NCI-H2029 (cell line): ENCODE measurements at regions not wholly inside any gene's neighbourhood (a gene's known extent, or its start where the extent isn't known, plus 50 kb on each side); places are given as distances from the start of the nearest gene placed in this dataset.
"Not testable (repeated sequence)": the region's sequence is repeated elsewhere in the genome, so short reads cannot be mapped to it uniquely, and the experiment has no call there.

Experiments
- DNase-seq: peaks from one replicate; lab custom pipeline; 2025; lab: John Stamatoyannopoulos, UW

DNA sequence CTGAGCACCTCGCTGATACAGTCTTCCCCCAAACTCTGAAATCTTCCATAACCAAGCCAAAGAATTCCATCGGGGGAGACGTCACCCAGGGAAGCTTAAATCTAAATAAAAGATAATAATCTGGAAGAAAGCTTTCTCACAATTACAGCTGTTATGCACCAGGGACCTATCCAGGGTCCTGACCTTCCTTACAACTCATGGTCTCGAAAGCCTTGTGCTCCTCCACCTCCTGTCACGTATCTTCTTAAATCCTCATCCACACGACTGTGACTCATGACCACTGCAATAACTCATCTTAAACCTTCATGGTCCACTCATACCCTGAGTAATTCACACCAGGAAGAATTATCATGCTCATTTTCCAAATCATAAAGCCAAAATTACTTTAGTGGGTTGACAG, 166.8 kb upstream of the FRG1 start:
- DNase-seq = no peak

DNA sequence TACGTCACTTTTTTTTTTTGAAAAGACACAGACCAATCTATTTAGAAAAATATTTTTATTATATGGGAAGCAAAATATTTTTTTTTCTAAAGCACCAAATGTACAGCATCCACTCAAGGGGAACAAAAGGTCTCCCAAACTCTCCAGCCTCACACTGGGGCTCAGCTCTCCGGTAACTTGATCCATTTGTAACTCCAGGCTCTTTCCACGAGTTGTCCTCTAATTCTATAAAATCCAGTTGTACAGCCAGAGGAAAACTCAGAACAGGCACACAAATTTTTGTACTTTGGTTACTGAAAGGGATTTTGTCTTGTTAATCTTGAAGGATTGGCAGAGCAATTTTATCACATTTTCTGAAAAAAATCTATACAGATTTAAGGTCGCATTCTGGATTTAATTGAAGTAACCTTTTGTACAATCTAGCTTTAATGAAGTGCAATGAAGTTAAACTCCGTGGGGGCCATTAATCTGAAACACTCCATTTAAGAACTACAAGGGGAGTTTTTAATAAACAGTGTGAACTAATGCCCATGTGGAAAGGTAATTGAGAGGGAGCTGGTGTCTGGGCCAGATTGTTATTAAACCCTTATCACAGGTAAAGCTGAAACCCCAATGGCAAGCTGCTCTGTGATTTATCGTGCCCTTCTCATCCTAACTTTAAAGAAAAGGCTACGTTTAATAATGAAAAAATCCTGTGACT, 161.2 kb upstream of the FRG1 start:
- no peak for DNase-seq

DNA sequence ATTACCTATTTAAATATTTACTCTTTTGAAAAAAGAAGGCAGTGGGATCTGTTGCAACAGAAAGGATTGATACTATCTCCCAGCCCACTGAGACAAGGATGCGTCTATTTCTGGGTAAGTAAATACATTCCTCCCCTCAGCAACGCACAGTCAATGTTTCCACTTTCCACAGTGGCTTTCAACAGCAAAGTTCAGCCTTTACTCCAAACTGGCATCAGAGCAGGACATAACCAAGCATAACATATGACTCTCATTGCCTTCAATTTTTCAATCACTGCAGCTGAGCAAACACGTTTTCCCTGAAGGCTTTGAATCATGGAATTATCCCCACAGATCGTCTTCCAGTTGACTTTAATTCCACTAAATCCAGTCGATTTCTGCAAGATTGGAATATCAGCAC, 160.3 kb upstream of the FRG1 start:
- no peak for DNase-seq

DNA sequence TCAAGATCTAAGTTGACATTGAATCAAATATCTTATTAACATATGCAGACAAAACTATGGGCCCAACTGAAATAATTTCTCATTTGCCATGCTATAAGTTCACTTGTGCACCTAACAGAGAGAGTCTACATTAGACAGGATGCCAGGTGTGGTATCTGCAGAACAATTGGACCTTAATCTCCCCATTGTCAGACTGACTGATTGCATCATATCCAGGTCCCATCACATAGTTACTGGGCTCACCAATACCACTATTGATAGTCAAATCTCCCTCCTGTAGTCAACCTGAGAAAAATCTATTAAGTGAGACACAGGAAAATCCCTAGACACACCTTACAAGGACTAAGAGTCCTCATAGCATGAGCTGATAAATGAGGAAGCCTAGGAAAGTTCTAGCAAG, 156.0 kb upstream of the FRG1 start:
- DNase-seq = no peak

DNA sequence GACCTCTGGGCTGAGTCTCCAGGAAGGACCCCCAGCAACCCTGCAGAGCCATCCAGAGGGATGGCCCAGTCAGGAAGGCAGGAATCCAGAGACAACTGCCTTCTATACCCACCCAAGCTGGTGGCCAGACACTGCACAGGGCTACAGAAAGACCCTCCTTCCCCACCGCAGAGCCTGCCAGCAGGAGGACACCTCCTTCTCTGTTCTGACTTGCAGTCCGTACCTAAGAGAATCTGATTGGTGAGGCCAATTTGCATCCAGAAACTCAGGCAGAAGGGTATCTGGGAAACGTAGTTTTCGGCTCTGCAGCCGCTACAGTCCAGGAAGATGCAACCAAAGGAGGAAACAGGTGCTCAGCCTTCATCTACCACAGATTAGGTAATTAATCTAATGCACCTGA, 155.4 kb upstream of the FRG1 start:
- DNase-seq = no peak

DNA sequence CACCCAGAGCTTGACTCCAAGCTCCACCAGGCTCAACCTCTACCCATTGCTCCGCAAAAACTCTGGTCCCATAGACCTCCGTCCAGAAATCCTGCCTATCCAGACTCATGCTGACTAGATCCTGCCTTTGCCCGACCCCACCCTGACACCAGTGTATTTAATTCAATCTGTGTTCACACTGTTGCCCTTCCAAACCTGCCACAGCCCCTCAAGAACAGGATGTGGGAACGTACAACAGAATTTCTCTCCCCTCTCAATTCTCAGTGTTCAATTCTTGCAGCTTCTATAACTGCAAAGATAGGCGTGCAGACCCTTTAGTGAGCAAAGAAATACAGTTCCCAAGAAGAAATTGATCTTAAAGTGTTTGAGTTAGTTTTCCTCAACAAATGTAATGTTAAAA, 154.2 kb upstream of the FRG1 start:
- DNase-seq = no peak

DNA sequence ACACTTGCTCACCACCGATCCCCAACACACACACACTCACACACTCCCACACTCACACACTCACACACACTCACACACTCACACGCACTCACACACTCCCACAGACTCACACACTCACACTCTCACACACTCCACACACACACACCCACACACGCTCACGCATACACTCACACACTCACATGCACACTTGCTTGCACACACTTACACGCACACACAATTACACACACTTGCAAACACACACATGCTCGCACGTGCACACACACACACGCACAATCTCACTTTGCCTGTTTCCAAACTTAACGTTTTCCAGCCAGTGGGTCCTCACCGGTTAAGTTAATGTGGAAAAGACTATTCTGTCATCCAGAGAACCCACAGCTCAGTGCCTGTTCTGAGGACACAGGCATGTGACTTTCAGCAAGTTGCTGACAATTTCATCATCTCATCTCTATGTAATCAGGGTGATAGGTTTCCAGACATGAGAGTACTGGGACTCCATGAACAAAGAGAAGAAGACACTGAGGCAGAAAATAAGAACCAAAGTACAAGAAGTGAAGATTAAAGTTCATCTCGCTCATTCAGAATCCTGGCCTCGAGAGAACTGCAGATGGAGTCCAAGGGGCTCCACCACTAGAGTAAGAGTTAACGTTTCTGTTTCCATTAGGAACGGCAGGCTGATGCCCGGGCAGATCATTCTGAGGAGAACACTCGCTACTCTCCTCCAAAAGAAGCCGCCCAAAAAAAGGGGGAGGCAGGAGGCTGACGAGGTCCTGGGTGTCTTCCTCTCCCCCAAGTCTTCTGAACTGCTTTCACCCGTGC, 153.2 kb upstream of the FRG1 start:
- DNase-seq = no peak

DNA sequence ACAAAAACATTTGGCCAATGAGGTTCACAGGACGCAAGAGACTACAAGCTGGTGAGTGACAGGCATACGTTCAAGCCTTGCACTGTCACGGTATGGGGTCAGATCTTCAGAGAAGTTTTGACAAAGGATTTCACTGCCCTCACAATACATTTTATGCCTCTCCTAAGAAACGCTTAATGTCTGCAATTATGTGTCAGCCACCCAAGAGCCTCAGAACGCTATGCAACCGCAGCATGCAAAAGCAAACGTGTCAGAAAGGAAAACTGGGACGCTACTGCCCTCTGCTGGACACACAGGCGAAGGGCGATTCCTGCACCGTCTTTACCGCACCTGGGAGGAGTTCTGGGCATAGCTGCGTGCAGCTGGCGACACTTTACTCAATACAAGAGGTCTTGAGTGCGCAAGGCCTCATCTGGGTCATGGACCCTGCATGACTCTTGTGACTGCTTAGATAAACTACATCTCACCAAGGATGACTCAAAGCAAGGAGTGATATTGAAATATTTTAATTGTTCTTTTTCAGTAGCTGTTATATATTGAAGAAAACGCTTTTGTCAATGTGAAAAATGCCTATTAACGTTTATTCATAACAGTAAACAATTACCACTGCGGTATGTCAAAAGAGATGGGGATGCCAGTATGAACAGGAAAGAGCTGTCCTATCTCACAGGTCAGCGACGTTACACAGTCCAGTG, 147.6 kb upstream of the FRG1 start:
- DNase-seq = peak; percentile 48

DNA sequence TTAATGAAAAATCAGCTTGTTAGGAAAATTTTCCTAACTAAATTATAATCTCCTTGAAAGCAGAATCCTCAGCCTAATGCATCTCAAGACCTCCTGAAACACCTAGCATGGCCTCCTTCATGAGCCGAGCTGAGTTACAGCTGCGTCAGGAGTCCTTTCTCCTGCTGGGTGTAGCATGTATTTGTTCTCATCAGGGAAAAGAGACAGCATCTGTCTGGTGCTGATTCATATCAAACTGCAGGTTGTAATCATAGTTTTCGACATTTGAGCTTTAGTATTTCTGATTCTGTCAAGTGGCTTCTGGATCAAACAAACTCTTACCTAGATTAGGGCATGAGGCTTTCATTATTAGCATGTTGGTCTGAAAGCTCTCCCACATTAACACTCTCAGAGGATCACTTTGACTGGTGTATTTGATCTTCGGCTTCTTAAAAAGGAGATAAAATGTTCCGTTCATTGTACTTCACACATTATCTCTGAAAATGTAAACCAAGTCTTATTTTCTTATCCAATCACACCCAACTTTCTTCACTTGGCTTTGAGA, 140.1 kb upstream of the FRG1 start:
- no peak for DNase-seq

DNA sequence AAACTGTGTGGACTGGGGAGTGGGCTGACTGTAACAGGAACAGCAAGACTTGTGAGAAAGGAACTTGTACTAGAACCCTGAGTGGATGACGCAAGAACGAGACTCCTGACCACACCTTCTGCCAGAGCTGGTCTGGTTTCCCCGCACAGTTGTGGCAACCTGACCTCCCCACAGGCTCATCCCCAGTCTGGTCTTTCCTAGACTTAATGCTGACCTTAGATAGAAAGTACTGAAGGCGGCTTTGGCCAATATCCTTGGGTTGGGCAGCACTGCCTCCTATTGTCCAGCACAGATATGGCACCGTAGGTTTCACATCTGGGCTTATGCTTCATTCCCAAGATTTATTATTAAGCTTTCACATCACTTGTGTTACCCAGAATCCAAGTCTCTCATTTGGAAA, 137.8 kb upstream of the FRG1 start:
- no peak for DNase-seq

DNA sequence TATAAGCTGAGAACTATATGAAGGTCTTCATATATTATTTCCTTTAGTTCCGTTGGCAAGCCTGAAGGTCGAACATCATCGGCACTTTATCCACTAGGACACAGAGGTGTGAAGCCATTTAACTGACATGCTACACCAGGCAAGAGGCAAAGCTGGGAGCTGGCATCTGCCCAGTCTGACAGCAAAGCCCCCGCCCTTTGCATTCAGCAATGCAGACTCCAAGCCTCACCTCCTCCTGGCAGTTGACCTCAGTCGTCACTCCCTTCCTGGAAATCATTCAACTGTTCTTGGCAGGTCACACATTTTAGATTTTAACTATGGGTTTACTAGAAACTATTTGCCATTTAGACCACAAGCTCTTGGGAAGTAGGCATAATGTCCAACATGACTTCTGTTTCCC, 135.8 kb upstream of the FRG1 start:
- no peak for DNase-seq

DNA sequence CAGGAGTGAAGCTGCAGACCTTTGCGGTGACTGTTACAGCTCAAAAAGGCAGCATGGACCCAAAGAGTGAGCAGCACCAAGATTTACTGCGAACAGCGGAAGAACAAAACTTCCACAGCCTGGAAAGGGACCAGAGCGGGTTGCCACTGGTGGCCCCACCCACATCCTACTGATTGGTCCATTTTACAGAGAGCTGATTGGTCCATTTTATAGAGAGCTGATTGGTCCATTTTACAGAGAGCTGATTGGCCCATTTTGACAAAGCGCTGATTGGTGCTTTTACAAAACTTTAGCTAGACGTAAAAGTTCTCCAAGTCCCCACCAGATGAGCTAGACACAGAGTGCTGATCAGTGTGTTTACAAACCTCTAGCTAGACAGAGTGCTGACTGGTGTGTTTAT, 134.2 kb upstream of the FRG1 start:
- no peak for DNase-seq

DNA sequence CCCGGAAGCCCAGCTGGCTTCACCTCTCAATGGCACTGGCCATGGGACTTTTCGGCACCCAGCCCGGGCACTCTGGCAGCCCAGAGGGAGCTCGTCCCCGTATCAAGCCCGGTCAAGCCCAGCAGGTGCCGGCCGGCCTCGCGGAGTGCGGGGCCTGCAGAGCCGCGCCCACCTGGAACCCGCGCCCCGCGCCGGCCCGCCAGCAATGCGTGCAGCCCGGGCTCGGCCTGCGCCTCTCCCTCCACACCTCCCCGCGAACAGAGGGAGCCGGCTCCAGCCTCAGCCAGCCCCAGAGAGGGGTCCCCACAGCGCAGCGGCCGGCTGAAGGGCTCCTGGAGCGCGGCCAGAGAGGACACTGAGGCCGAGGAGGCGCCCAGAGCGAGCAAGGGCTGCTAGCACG, 133.6 kb upstream of the FRG1 start:
- no peak for DNase-seq

DNA sequence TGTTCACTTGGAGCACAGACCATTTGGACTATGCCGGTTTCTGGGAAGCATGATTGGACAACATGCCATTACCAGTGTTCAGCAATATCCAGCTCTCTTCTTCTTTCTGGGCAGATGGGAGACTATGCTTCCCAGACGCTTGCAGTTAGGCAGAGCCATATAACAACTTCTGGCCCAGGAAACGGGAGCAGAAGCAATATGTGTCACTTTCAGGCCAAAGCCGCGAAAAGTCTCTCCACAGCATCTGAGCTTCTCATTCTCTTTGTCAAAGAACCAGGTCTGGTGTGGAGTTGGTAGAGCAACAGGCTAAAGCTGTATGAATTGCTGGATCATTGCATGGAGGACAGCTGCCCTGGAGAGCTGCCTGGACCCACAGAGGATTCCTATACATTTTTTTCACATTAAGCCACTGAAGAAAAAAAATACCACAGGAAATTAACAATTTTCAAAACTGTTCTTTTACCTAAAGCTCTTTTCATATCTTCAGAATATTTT, 131.4 kb upstream of the FRG1 start:
- DNase-seq = no peak

DNA sequence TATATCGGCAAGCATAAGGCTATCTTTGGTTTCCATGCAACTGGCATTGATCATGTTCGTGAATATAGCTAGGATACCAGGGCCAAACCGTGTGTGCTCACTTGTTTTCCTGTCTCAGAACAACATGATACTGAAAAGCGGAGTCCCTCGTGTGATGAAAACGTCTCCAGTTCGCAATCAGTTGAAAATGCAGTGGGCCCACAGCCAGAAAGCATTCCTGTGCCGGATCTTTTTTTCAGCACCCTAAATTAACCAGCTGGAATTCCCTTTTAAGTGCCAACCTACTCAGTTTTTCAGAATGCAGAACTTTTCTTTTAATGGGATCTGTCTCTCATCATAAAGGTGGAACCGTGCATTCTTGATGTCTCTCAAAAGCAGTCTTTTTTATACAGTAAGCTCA, 130.8 kb upstream of the FRG1 start:
- DNase-seq = no peak

DNA sequence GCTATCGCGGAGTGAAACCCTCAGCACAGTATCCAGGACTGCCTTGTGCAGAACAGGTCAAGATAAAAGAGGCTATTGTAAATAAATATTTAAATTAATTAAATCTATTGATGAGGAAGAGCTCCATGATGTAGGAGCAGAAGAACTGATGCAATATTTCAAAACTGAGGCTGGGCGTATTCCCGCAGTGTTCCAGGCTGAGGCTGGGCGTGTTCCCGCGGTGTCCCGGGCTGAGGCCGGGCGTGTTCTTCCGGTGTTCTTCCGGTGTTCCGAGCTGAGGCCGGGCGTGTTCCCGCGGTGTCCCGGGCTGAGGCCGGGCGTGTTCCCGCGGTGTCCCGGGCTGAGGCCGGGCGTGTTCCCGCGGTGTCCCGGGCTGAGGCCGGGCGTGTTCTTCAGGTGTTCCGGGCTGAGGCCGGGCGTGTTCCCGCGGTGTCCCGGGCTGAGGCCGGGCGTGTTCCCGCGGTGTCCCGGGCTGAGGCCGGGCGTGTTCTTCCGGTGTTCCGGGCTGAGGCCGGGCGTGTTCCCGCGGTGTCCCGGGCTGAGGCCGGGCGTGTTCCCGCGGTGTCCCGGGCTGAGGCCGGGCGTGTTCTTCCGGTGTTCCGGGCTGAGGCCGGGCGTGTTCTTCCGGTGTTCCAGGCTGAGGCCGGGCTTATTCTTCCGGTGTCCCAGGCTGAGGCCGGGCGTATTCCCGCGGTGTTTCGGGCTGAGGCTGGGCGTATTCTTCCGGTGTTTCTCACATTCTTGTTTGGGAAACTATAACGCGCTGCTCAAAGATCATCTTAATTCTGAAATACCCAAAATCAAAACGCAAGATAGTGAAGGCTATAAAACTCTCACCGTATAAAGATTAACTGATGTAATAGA, 130.1 kb upstream of the FRG1 start:
- not testable (repeated sequence) for DNase-seq

DNA sequence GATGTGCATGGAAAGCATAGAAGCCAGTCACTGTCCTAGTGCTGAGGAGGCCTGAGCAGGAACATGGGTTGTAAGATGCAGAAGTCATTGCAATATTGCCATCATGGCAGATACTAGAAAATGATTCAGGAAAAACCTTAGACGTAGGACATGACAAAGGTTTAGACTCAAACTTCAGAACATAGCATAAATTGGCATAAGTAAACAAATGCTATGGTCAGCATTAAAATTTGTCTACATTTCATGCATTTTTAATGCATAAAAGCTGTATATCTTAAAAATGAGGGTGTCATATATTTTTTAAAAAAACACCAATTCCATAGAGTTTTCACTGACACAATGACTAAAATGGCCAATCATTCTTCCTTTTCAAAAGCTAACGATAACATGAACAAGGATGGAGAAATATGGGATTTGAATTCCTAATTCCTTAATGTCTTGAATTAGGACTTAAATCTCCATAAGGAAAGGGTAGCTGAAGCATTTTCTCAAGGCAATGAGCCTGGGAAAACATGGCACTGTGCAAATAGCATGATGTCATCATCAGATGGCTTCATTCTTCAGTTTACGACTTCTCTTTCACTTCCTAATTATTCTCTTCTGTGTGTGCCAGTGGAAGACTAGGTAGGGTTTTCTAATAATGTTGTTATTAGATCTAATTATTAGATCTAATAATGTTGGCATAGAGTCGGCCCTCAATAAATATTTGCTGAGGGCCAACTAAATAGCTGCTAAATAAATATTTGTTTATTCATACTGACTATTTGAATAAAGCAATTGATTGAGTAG, 125.1 kb upstream of the FRG1 start:
- no peak for DNase-seq

DNA sequence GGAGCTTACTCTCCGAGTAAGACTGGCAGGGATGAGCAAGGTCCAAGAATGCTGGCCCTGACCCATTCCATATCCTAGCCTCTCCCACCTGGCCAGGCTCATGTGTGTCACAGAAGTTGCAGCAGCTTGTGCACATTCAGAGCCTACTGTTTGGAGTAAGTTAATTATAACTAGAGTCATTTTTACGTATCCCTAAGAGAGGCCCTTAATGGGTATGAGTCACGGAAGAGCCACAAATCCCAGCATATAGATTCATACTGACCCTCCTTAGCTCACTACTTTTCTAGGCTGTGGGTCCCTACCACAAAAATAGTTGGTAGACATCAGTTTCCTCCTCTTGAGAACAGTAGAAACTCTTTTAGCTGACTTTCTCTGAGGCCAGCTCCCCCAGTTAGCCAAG, 118.3 kb upstream of the FRG1 start:
- DNase-seq = no peak

DNA sequence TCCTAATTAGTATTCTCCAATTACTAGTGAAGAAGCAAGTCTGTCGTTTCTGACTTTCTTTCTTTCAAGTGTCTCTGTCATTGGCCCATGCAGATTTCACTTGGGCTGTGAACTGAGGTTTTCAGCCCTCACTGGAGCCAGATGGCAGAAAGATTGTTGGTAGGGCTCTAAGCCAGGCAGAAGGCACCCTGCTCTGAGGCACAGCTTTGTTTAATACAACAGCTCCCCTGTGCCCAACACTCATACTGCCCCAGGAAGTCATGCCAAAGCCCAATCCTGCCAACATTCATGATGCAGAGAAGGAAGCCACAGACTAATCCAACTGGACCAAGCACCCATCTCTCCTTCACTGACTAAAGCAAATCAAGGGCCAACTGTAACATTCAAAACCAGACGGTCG, 117.1 kb upstream of the FRG1 start:
- DNase-seq = no peak

DNA sequence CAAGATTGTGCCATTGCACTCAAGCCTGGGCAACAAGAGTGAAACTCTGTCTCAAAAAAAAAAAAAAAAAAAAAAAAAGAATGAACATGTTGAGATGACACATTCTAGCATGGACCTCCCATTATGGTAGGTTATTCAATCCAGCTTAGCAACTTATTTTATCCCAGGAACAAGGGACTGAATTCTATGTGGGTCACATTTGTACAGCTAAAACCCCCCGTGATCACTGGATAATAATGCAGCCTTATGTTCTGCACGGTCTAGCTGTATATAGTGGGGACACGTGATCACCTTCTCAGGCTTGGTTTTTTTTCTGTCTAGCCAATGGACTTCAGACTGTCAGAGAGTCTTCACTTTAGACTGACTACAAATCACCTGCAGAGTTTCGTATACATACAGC, 115.2 kb upstream of the FRG1 start:
- no peak for DNase-seq

DNA sequence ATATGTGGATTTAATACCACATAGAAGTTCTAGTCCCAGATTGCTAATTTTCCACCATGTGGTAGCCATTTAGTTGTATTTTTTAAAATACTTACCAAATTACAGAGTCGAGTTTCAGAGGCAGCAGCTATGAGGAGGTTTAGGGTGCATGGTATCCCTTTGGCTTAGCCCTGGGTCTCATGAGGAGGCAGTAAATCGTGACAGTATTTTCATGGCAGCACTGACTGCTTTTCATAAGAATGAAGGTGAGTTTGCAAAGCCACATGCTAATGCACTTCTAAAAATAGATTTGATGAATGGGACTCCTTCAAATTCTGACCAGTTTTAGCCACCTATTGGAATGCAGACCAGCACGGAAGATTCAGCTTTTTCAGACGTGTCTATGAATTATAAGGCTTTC, 114.0 kb upstream of the FRG1 start:
- DNase-seq = no peak
